ENCODE measurements at regions not wholly inside any gene's neighbourhood (a gene's known extent, or its start where the extent isn't known, plus 50 kb on each side); places are given as distances from the start of the nearest gene placed in this dataset.

- no peak for TF ChIP-seq EZH2 (IDR thresholded peaks at IDR 0.05; ENCODE audit: insufficient read depth, poor library complexity, severe bottlenecking)
- TF ChIP-seq EZH2phosphoT487 (IDR thresholded peaks at IDR 0.05; ENCODE audit: insufficient read depth, low read depth) = no peak
These were observed 94.5 kb upstream of the CELF2 start for GRCh38 chr10:10923029-10923651.
